Testis (tissue), 2 donors: ENCODE measurements at regions not wholly inside any gene's neighbourhood (a gene's known extent, or its start where the extent isn't known, plus 50 kb on each side); places are given as distances from the start of the nearest gene placed in this dataset.

Experiments used
- DNase-seq: peaks from one replicate; pipeline ENCODE4 v3.0.0-alpha.2; 2019
- H3K27ac ChIP-seq, 2 donors: fragments of 200-600 bp; sonication (generic); one replicate each; pipeline ENCODE4 v1.5.1; 2019
- H3K27me3 ChIP-seq: fragments of 200-600 bp; sonication (generic); one replicate; pipeline ENCODE4 v1.5.1; 2019
- H3K36me3 ChIP-seq: fragments of 200-600 bp; sonication (generic); one replicate; pipeline ENCODE4 v1.5.1; 2017; ENCODE audit warnings: low read depth; ENCODE audit errors: missing control alignments
- H3K4me1 ChIP-seq: fragments of 200-600 bp; sonication (generic); one replicate; pipeline ENCODE4 v1.5.1; 2019
- H3K4me3 ChIP-seq, 2 donors: fragments of 200-600 bp; sonication (generic); one replicate each; pipeline ENCODE4 v1.5.1; 2017 to 2019
- H3K9me3 ChIP-seq: fragments of 200-600 bp; sonication (generic); one replicate; pipeline ENCODE4 v1.5.1; 2017
- CTCF ChIP-seq, 3 experiments: fragments of 450-650 bp in 2 of 3; fragments of 200-600 bp in 1 of 3; sonication (generic) in 1 of 3; IDR thresholded peaks; one replicate each; pipeline ENCODE4 v1.5.1; 2016 to 2019; ENCODE audit warnings: antibody characterized with exemption in 3 of 3, mild to moderate bottlenecking in 2 of 3, moderate library complexity in 1 of 3
- POLR2A ChIP-seq: fragments of 450-650 bp; IDR thresholded peaks from one replicate; pipeline ENCODE4 v1.6.1; 2017; ENCODE audit warnings: antibody characterized with exemption, mild to moderate bottlenecking, moderate library complexity
- WGBS, 2 donors: methylation state at CpG; one replicate each; pipeline ENCODE4 v1.1.5; 2018; 5-methylcytosine and 5-hydroxymethylcytosine counted together
- intact Hi-C: fragments of 100-400 bp; cut with DNase I; formaldehyde crosslinking; loops from one replicate; pipeline ENCODE4 v1.15.1; 2023; ENCODE audit warnings: low total_unique reads

DNA sequence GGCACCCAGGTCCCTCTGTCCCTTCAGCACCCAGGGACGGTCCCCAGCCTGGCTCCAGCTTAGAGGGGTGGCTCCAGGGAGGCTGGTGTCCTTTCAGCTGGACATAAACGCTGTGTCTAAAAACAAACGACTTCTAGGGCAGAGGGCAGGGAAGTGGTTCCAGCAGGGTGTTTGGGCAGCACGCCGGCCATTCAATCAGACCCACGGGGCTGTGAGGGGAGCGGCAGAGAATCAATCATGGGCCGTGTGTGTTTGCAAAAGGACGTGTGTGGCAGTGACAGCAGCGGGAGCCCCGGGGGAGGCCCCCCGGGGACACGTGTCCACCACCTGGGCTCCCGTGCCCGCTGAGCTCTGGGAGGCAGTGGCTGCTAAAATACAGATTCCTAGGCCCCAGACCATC is 127.7 kb downstream of the MN1 start:
- H3K4me3 ChIP-seq: no peak overlapping the region
- H3K27me3 ChIP-seq: no peaks in the 10 kb centered on the region
- no peaks in the 10 kb centered on the region for H3K36me3 ChIP-seq
- H3K9me3 ChIP-seq: no peaks in the 10 kb centered on the region
- DNase-seq: no peak
- TF ChIP-seq POLR2A: no peak
- TF ChIP-seq CTCF (IDR thresholded peaks at IDR 0.05): no peak
- H3K4me1 ChIP-seq: peaks cover 30% of the 10 kb centered on the region
- WGBS, 2 donors: 50 to 60% methylated on average over 15 of the region's 15 CpGs
- H3K27ac ChIP-seq: no peak overlapping the region
- intact Hi-C loops: no loop called here

DNA sequence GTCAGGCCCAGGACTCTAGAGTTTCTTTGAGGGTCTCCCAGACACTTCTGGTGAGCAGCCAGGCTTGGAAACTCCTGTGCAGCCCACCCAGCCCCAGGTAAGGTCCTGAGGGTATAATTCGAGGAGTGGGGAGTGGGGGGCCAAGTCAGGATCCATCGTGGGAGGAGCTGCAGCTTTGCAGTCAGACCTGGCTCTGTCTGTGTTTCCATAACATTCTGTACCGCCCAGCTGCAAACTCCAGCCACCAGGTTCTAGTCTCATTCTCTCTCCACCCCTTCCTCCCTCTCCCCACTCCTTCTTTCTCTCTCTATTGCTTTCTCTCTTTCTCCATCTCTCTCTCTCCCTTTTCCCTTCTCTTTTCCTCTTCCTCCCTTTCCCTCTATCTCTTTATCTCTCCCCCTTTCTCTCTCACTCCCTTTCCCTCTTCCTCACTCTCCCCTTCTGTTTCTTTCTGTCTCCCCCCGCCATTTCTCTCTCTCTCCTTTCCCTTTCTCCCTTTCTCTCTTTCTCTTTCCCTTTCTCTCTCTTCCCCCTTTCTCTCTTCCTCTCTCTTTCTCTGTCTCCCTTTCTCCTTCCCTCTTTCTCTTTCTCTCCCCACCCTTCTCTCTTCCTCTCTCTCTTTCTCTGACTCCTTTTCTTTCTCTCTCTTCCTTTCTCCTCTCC is 127.2 kb downstream of the MN1 start:
- no peaks in the 10 kb centered on the region for H3K27me3 ChIP-seq
- H3K4me1 ChIP-seq: peaks cover 26% of the 10 kb centered on the region
- TF ChIP-seq CTCF (IDR thresholded peaks at IDR 0.05) (no peak), POLR2A (no peak)
- 55 to 63% methylated on average over 4 of the region's 4 CpGs for WGBS, 2 donors
- no peak overlapping the region for H3K4me3 ChIP-seq
- no peaks in the 10 kb centered on the region for H3K36me3 ChIP-seq
- intact Hi-C loops: no loop called here
- DNase-seq: no peak
- H3K9me3 ChIP-seq: no peaks in the 10 kb centered on the region
- H3K27ac ChIP-seq: no peak overlapping the region

DNA sequence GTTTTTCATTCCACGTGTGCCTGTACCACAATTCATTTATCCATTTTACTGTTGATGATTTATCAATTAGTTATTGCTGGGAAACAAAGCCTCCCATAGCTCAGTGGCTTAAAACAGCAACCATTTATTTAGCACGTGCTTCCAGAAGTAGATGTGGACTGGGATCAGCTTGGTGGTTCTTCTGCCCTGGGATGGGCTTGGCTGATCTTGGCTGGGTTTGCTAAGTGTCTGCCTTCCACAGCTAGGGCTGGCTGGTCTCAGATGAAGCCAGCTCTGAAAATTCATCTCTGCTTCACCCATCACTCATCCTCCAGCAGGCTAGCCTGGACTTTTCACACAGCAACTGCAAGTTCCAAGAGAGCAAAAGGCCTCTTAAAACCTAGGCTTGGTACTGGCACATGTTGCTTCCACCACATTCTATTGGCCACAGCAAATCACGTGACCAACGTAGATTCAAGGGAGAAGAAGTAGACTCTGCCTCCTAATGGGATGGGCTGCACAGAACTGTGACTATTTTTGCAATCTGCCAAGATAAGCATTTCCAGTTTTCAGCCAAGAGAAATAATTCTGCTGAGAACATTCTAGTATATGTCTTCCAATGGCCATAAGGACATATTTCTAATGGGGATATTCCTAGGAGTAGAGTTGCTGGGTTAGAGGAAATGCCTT is 124.9 kb downstream of the MN1 start:
- no peaks in the 10 kb centered on the region for H3K9me3 ChIP-seq
- intact Hi-C loops: no loop called here
- WGBS, 2 donors: 86 to 87% methylated on average over 4 of the region's 4 CpGs
- no peaks in the 10 kb centered on the region for H3K36me3 ChIP-seq
- H3K27me3 ChIP-seq: no peaks in the 10 kb centered on the region
- no peak for DNase-seq
- no peak overlapping the region for H3K4me3 ChIP-seq
- no peak overlapping the region for H3K27ac ChIP-seq
- H3K4me1 ChIP-seq: peaks cover 11% of the 10 kb centered on the region
- TF ChIP-seq CTCF (IDR thresholded peaks at IDR 0.05) (no peak), POLR2A (no peak)

- 77 to 82% methylated on average over 27 of the region's 27 CpGs for WGBS, 2 donors
- no peak for DNase-seq
- TF ChIP-seq POLR2A: no peak
- no peak for TF ChIP-seq CTCF (IDR thresholded peaks at IDR 0.05)
- Histone ChIP-seq H3K4me1 (peaks cover 11% of the 10 kb centered on the region), H3K27me3 (no peaks in the 10 kb centered on the region), H3K27ac (no peak overlapping the region), H3K36me3 (no peaks in the 10 kb centered on the region), H3K4me3 (no peak overlapping the region), H3K9me3 (no peaks in the 10 kb centered on the region)
- intact Hi-C loops: no loop called here
Measured at GRCh38 chr22:27677905-27678458, 123.6 kb downstream of the MN1 start.
